ENCODE measurements at regions not wholly inside any gene's neighbourhood (a gene's known extent, or its start where the extent isn't known, plus 50 kb on each side); places are given as distances from the start of the nearest gene placed in this dataset.

GRCh38 chr13:29996316-29996715 lies 145.9 kb upstream of the UBL3 start:
- no peak for DNase-seq (ENCODE audit: low read depth)

- no peak for DNase-seq (ENCODE audit: low read depth)
These were observed 144.6 kb upstream of the UBL3 start for GRCh38 chr13:29994911-29995595.

GRCh38 chr13:29993716-29994488 lies 143.5 kb upstream of the UBL3 start:
- DNase-seq (ENCODE audit: low read depth), result no peak

- no peak for DNase-seq (ENCODE audit: low read depth)
These were observed 142.8 kb upstream of the UBL3 start for GRCh38 chr13:29993196-29993595.

GRCh38 chr13:29991343-29991742 lies 140.9 kb upstream of the UBL3 start:
- DNase-seq (ENCODE audit: low read depth), result no peak

GRCh38 chr13:29987340-29987739 lies 136.9 kb upstream of the UBL3 start:
- DNase-seq (ENCODE audit: low read depth), result no peak

GRCh38 chr13:29980339-29980738 lies 129.9 kb upstream of the UBL3 start:
- no peak for DNase-seq (ENCODE audit: low read depth)

- no peak for DNase-seq (ENCODE audit: low read depth)
These were observed 127.8 kb upstream of the UBL3 start for GRCh38 chr13:29978211-29978610.

- no peak for DNase-seq (ENCODE audit: low read depth)
These were observed 127.2 kb upstream of the UBL3 start for GRCh38 chr13:29977476-29978120.

GRCh38 chr13:29976535-29976934 lies 126.1 kb upstream of the UBL3 start:
- no peak for DNase-seq (ENCODE audit: low read depth)

GRCh38 chr13:29975283-29975682 lies 124.9 kb upstream of the UBL3 start:
- no peak for DNase-seq (ENCODE audit: low read depth)

- DNase-seq (ENCODE audit: low read depth), result no peak
These were observed 118.9 kb upstream of the UBL3 start for GRCh38 chr13:29969286-29969685.

GRCh38 chr13:29964181-29964845 lies 113.9 kb upstream of the UBL3 start:
- no peak for DNase-seq (ENCODE audit: low read depth)

- DNase-seq (ENCODE audit: low read depth), result no peak
These were observed 112.7 kb upstream of the UBL3 start for GRCh38 chr13:29963089-29963488.

- no peak for DNase-seq (ENCODE audit: low read depth)
These were observed 110.7 kb upstream of the UBL3 start for GRCh38 chr13:29961036-29961670.

- DNase-seq (ENCODE audit: low read depth), result no peak
These were observed 109.2 kb upstream of the UBL3 start for GRCh38 chr13:29959603-29960002.

GRCh38 chr13:29959086-29959485 lies 108.7 kb upstream of the UBL3 start:
- no peak for DNase-seq (ENCODE audit: low read depth)

GRCh38 chr13:29958476-29958875 lies 108.1 kb upstream of the UBL3 start:
- DNase-seq (ENCODE audit: low read depth), result no peak

GRCh38 chr13:29957320-29957719 lies 106.9 kb upstream of the UBL3 start:
- DNase-seq (ENCODE audit: low read depth), result no peak

- no peak for DNase-seq (ENCODE audit: low read depth)
These were observed 106.4 kb upstream of the UBL3 start for GRCh38 chr13:29956853-29957252.

- no peak for DNase-seq (ENCODE audit: low read depth)
These were observed 104.8 kb upstream of the UBL3 start for GRCh38 chr13:29955137-29955650.
